Lower leg skin (tissue), 4 donors: ENCODE measurements at regions not wholly inside any gene's neighbourhood (a gene's known extent, or its start where the extent isn't known, plus 50 kb on each side); places are given as distances from the start of the nearest gene placed in this dataset.

Experiments used
- DNase-seq, 2 donors: peaks; one replicate each; pipeline ENCODE4 v3.0.0-alpha.2; 2019; ENCODE audit warnings: low spot score in 2 of 2
- H3K4me3 ChIP-seq: fragments of 200-600 bp; sonication (generic); 2 replicates; pipeline ENCODE4 v1.5.1; 2017; ENCODE audit warnings: mild to moderate bottlenecking, low read depth; ENCODE audit not compliant: poor library complexity, severe bottlenecking
- CTCF ChIP-seq, 3 donors: fragments of 450-650 bp; IDR thresholded peaks; one replicate each; pipeline ENCODE4 v1.5.1; 2016; ENCODE audit warnings: antibody characterized with exemption in 3 of 3, mild to moderate bottlenecking in 3 of 3, moderate library complexity in 2 of 3
- POLR2A ChIP-seq, 2 donors: fragments of 450-650 bp; IDR thresholded peaks; one replicate each; pipeline ENCODE4 v1.6.1; 2016 to 2017; ENCODE audit warnings: antibody characterized with exemption in 2 of 2, mild to moderate bottlenecking in 1 of 2, moderate library complexity in 1 of 2
- WGBS, 2 donors: methylation state at CpG; one replicate each; pipeline ENCODE4 v1.1.5; 2018; 5-methylcytosine and 5-hydroxymethylcytosine counted together
- intact Hi-C: fragments of 100-400 bp; cut with DNase I; formaldehyde crosslinking; loops from one replicate; pipeline ENCODE4 v1.15.0; 2023; ENCODE audit warnings: low total_unique reads

DNA sequence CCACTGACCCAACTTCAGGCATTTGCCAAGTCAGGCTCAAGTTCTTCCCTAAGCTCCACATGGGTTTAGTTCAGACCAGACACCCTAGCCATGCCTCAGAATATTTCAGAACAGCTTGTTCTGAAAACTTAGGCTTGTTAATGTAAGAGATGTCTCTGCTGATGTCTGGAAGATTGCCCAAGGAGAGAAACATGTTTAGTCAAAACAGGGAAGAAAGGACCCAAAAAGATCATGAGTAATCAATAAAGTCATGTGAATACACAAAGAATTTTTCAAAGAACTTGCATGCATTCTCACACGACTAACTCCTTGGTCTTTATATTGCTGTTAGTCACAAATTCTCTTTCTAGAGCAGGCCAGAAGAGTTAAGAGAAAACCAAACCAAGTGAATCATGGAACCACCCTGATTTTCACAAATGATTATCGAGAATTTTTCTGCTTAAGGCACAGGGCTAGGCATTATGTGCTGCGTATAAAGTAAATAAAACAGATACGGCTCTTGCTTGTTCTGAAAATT is 158.1 kb upstream of the HMHB1 start:
- intact Hi-C loops = no loop called here
- DNase-seq = no peak
- 92 to 93% methylated on average over 4 of the region's 4 CpGs for WGBS, 2 donors
- TF ChIP-seq POLR2A (IDR thresholded peaks at IDR 0.05) = no peak
- TF ChIP-seq CTCF (IDR thresholded peaks at IDR 0.05) = no peak
- H3K4me3 ChIP-seq = no peak overlapping the region

- TF ChIP-seq CTCF (IDR thresholded peaks at IDR 0.05) (no peak), POLR2A (IDR thresholded peaks at IDR 0.05) (no peak)
- H3K4me3 ChIP-seq = no peak overlapping the region
- intact Hi-C loops = no loop called here
- DNase-seq = no peak
- 94 to 95% methylated on average over 2 of the region's 2 CpGs for WGBS, 2 donors
Observed at GRCh38 chr5:143653256-143653655, 158.7 kb upstream of the HMHB1 start.

DNA sequence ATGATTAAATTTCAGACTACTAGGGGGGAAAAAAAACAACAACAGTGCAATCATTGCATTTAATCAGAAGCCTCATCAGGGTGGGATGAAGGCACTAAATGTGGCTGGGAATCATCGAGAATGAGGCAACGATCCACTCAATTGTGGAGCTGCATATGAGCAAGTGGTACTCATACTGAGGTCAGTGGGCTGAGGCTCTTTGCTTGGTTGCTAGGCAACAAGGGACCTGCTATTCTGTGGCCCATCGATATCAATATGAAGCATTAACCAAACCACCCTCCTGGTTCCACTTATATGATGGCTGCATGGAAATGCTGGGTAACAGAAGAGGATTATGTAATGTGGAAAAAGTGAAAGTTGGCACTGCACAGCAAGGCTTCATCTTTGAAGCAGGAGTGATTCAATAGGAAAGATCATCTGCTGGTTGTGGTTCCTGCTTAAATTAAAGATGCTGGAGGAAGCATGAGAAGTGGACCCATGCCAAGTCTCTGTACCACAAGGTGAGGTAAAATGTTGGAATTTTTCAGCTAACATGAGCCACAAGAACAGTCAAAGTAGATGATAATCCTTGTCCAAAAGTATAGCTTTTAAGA is 159.8 kb upstream of the HMHB1 start:
- TF ChIP-seq CTCF (IDR thresholded peaks at IDR 0.05) = no peak
- no peak for TF ChIP-seq POLR2A (IDR thresholded peaks at IDR 0.05)
- intact Hi-C loops = no loop called here
- DNase-seq = no peak
- 83% methylated on average over 3 of the region's 3 CpGs for WGBS, 2 donors
- H3K4me3 ChIP-seq = no peak overlapping the region

DNA sequence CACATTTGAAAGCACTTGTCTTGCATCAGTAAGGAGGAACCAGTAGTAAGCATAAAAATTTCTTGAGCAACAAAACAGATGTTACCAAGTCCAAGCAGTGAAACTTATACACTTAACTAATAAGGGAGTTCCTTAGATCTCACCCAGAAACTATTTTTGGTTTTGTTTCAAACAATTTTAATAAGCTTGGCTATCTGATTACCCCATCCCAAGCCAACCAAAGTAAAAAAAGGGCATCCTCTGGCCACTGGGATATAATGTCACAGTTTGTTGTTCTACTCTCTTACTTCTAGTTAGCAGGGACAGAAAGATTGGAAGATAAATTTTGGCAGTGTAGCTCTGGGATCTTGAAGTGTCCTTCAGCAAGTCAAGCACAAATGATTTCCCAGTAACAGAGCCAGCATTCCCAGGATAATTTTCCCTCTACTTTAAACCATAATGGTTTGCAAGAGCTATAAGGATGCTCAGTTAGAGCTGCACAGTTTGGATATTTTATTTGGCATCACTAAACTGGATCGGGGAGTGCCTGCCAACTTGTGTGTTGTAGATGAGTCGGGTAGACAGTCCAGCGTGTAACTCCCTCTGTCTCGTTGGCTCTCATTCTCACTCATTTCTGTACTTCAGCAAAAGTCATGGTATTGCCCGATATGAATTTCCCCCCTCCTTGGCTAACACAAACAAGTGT is 161.9 kb upstream of the HMHB1 start:
- 39 to 45% methylated on average over 5 of the region's 5 CpGs for WGBS, 2 donors
- TF ChIP-seq POLR2A (IDR thresholded peaks at IDR 0.05) = no peak
- TF ChIP-seq CTCF (IDR thresholded peaks at IDR 0.05) = no peak
- intact Hi-C loops = no loop called here
- no peak overlapping the region for H3K4me3 ChIP-seq
- DNase-seq = no peak

- no peak for DNase-seq
- WGBS, 2 donors = 90 to 94% methylated on average over 2 of the region's 2 CpGs
- H3K4me3 ChIP-seq = no peak overlapping the region
- no peak for TF ChIP-seq CTCF (IDR thresholded peaks at IDR 0.05)
- intact Hi-C loops = no loop called here
Observed at GRCh38 chr5:143648696-143649095, 163.3 kb upstream of the HMHB1 start.
